Activated T-helper 1 cell treated with anti-CD3 and anti-CD28 coated beads, Interleukin-2, amount 50 U/mL, for 16 hours (primary cell): ENCODE measurements at regions not wholly inside any gene's neighbourhood (a gene's known extent, or its start where the extent isn't known, plus 50 kb on each side); places are given as distances from the start of the nearest gene placed in this dataset.
"Not testable (repeated sequence)": the region's sequence is repeated elsewhere in the genome, so short reads cannot be mapped to it uniquely, and the experiment has no call there.

ENCODE experiments used
- DNase-seq, 2 donors: peaks; one replicate each; pipeline ENCODE4 v3.0.0-alpha.2; 2020; ENCODE audit warnings: low read depth in 1 of 2, low spot score in 1 of 2

DNA sequence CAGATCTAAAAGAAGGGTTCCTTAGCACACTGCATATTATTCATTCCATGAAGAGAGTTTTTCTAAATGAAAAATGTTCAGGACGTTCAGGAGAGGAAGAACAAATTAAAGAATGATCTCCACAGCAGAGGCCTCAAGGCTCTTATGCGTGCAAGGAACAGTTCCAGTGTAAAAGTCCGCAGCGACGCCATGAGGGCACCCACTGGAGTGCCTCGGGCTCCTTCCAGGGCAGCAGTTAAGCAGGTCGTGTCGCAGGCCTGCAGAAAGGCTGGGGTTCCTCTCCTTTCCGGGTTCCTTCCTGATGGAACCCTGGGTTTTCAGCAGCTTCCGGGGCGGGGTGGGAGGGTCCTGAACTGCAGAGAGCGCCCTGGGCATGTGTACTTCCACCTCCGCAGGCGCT, 87.1 kb upstream of the SELENOP start:
- DNase-seq: no peak

DNA sequence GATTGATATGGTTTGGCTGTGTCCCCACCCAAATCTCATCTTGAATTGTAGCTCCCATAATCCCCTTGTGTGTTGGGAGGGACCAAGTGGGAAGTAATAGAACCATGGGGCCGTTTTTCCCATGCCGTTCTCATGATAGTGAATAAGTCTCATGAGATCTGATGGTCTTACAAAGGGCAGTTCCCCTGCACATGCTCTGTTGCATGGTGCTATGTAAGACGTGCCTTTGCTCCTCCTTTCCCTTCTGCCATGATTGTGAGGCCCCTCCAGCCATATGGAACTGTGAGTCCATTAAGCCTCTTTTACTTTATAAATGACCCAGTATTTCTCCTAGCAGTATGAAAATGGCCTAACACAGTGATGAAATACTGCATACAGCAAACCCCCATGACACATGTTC, 84.8 kb upstream of the SELENOP start:
- no peak for DNase-seq

DNA sequence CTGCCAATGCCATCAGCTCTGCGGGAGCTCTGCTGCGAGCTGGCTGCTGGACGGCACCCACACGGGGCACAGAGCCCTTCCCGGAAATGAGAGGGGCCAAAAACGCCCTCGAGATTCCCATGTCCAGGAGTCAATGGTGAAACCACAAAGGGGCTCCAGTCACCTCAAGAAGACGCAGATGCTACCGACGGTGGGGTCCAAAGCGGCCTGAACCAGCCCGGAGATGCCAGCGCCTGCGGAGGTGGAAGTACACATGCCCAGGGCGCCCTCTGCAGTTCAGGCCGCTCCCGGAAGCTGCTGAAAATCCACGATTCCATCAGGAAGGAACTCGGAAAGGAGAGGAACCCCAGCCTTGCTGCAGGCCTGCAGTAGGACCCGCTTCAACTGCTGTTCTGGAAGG, 82.4 kb upstream of the SELENOP start:
- DNase-seq: no peak

DNA sequence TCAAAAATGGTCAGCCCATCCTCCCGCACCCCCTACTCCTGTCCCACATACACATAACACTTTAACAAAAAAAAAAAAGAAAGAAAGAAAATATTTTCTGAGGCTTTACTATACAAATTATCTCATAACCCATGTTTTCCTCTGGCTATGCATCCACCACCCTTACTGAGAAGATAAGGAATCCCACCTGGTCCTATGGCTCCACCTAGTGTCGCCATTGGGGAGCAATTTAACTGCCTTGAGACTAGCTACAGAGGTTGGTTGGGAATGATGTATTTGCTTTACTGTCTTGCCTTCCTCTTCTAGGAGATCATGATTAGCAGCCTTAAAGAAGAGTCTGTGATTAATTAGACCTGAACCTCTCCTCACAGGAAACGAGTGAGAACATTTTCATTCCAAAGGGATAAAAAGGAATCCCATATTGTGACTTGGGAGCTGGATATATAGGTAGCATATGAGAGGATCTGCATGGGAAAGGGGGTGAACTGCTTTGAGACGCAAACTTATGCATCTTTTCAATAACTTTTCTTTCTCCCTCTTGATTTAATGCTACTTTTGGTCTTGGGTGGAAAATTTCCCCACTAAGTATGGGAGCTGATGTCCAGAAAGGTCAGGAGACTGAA, 77.7 kb upstream of the SELENOP start:
- DNase-seq: peak; percentile 25

DNA sequence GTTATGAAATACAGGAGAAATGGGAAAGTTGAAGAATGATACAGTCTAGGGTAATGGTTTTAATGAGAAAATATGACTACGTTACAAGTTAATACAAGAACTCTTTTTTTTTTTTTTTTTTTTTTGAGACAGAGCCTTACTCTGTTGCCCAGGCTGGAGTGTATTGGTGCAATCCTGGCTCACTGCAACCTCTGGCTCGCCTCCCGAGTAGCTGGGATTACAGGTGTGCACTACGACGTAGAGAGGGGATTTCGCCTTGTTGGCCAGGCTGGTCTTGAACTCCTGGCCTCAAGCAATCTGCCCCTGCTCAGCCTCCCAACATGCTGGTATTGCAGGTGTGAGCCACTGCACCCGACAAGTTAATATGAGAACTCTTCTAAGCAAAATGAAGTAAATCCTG, 77.1 kb upstream of the SELENOP start:
- no peak for DNase-seq

DNA sequence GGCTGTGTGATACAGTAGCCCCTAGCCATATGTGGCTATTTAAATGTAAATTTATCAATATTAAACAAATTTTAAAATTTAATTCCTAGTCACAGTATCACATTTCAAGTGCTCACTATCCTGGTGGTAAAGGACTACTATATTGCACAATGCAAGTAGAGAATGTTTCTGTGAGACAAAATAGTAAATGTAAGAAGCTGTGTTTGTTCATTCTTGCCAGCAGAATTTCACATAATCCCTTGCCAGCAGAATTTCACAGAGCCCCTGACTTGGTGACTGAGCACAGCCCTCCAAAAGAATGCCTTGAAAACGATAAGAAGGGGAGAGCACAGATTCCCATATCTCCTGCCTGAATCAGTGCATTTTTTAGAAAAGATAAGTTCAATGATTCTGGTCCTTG, 75.9 kb upstream of the SELENOP start:
- no peak for DNase-seq

DNA sequence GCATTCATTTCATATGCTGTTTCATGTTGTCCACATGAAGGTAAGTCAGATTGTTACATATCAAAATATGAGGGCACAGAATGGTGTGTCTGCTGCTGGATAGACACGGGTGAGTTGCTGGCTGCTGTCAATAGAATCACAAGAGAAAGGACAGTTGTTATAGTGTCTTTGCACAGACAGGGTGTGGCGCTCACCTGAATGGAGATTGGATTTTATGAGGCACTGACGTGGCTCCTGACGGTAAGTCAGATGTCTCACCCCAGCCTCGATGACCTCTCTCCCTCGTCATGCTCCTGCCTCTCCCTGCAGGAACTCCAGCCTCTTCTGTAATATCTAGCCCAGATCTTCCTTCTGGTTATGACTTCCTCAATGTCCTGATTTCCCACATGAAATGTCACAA, 75.4 kb upstream of the SELENOP start:
- DNase-seq: no peak

DNA sequence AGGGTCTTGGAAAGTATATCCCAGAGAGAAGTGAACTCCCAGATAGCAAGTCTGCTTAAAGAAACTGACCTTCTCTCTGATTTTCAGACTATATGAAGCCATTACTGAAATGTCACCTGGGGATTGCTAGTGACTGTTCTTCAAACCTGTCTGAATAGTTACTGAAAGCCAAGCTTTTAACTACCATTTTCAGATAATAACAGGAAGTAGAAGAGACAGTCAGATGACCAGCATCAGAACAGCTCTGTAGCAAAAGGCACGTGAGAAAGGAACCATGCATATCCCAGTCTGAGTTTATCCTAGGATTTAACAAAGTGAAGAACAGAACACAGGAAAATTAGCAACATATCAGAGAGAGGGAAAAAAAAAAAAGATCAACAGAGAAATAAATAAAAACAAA, 74.9 kb upstream of the SELENOP start:
- DNase-seq: no peak

DNA sequence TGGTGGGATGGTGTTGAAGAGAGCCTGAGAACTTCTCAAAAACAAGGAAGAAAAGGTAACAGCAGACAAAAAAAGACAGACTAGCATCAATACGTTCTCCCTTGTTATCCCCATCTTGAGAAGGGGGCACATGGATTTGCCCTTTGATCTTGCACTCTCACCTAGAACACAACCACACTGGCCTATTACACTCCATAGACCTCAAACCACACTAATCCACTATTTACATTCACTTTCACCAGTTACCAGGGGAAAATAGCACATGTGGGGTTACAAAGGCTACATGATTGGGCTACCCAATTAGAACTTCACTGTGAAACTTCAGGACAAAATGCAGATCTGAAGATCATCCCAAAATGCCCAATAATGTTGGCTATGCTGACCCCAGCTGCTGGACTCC, 72.6 kb upstream of the SELENOP start:
- no peak for DNase-seq

DNA sequence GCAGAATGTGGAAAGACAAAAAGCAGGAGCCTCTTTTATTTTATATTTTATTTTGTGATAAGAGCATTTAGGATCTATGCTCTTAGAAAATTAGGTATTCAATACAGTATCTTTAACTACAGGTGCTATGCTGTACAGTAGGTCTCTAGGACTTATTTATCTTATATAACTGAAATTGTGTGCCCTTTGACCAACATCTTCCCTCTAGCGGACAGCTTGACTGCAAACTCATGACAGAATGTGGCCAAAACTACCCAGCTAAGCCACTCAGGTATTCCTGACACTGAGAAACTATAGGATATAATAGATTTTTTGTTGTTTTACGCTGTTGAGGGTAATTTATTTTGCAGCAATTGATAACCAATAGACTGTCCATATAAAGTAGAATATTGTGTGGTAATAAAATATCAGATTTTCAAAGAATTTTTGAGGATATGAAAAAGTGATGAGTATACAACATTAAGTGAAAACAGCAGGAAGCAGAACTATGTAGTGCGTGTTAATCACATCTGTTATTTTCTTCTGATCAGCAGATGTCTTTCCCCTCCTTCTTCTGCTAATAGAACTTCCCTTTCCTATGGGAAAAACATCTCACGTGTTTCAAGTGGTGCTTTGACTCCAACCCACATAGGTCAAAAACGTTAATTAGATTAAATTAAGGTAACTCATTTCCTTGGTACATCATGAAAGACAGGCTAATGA, 69.9 kb upstream of the SELENOP start:
- no peak for DNase-seq

DNA sequence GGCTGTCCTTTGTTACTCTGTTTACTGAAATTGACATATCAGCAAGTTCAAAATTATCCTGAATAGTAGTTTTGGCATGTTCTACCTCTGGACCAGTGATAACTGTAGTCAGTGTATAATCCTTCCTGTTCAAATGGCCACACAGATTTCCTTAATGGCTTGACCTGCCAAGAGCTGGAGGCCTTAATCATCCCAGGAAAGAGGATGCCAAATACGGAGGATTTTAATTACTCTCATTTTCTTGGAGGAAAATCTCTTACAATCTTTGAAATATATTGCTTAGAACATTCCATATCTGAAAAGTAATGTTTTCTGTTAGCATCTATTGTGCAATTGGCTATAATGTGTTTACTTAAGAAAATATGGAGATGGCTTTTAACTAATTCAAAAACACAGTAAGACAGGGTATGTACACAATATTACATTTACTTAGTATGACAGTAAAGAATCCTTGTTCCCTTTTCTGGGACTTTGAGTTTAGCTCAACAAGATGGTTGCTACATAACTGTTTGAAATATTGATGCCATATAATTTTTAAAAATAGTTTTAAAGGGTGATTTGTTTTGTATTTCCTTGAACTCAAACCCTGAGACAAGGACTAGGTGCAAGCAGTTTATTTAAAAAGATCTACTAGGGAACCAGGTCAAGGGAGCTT, 68.9 kb upstream of the SELENOP start:
- DNase-seq: no peak

DNA sequence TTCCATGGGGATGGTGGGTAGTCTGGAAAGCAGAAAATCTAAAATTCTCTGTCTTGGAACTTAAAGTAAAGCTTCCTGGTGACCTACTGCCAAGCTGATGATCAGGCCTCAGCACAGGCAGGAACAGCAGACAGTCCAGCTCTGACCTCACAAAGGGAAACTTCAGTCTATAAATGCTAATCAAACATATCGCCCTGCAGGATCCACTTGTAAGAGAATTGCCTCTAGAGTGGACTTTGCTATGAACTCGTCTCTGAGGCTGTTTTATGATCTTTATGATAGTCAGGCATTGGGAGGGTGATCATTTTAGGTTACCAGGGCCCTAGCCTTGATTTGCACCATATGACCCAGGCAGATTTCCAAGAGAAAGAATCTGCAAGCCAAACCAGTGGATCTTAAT, 67.6 kb upstream of the SELENOP start:
- no peak for DNase-seq

DNA sequence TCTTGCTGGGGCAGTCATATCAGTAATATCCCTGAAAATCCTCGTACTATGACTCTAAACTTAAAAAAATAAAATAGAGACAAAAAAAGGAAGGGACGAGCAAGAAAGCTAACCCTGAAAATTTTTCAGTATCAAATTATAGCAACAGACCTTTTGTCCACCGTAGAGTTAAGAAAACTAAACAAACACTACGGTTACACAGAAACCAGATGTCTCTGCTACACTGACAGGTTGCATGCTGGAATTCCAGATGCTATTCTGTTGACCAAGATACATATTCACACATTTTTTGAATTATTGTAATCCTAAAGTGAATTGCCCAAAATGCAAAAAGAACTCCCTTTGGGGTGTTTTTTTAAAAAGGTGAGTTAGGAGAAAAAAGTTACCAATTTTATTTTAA, 66.9 kb upstream of the SELENOP start:
- no peak for DNase-seq

DNA sequence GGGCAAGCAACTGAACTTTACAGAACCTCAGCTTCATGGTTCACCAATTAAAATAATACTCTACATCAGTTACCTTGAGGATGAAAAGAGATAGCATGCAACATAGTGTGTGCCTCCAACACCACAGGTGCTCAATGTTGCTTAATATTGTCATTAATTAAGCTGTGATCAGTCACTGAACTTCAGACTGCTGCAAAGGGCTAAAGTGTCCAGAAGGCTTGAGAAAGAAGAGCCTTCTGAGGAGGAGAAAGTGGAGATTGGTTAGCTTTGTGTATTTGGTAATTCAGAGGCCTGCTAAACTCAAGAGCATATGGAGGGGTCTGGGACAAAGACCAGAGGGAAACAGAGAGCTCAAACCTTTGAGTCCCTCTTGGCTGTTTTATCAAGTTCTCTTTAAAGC, 66.3 kb upstream of the SELENOP start:
- no peak for DNase-seq

DNA sequence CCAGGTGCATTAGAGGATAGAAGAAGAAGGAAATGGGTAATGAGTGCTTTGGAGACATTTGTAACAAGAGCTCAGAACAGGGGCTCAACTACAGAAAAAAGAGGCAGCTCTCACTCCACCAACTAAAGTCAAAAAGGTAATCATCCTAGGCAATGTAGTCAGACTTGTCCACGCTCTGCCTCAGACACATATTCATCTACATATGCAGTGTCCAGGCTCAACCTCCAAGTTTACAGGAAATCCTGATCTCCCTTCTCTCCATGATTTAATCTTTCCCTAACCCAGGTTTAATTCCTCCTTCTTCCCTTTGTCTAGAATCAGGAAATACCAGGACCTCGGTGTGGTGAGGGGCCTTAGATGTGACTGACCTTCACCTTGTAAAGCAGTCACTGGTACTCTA, 65.7 kb upstream of the SELENOP start:
- no peak for DNase-seq

DNA sequence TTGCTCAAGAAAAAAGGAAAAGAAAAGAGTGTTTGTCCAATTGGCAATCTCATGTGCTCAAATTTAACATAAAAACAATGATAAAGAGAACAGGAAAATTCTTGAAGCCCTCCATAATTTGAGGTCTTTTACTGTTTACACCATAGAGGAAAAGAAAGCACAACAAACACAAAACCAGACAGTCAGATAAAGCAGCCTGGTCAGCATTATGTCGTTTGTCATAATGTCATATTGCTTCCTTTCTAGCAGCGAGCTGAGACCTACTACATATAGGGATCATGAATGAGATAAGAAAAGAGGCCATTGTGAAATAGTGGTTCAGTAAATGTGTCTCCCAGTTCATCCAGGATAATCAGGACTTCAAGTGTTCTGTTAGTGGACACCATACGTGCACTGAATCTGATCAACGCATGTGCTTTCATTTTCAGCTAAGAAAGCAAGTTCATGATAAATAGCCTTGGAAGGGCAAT, 64.7 kb upstream of the SELENOP start:
- DNase-seq: no peak

DNA sequence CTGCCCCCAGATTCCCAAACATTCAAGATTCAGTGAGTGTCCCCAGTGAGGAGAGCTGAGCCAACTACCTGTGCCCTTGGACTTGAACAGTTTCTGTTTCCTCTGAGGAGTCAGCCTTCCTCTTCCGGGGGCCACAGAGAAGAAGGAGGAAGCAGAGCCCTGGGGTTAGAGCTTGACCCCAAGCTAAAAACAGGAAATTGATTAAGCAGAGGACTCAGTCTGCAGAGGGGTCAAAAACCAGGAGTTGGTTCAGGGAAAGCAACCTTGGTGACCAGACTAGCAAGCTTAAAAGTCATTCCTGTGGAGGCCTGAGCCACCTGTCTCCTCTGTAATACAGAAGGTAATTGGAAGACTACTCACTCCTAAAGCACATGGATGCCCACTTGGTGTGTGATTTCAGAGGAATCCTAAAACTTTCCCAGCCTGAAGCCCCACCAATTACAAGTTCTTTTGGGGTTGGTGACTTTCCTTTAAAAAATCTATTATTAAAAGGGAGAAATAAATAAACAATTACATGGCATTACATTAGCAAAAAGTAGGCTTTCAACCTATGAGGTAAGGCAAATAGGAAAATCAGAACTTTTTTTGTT, 64.2 kb upstream of the SELENOP start:
- no peak for DNase-seq

DNA sequence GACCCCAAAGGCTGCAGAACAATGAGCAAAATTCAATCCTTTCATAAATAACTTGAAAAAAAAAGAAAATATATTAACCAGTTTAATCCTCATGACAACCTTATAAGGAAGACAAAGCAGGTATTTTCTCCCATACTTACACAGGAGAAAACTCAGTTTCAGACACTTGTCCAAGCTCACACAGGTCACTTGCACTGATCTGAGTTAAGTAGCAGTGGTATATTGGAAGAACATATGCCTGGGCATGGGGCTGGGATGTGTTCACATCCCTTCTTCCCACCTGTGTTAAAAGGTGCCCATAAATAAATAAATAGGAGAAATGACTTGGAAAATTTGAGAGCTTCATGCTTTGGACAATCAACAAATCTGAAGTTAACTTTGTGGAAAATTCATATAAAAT, 63.5 kb upstream of the SELENOP start:
- DNase-seq: no peak

DNA sequence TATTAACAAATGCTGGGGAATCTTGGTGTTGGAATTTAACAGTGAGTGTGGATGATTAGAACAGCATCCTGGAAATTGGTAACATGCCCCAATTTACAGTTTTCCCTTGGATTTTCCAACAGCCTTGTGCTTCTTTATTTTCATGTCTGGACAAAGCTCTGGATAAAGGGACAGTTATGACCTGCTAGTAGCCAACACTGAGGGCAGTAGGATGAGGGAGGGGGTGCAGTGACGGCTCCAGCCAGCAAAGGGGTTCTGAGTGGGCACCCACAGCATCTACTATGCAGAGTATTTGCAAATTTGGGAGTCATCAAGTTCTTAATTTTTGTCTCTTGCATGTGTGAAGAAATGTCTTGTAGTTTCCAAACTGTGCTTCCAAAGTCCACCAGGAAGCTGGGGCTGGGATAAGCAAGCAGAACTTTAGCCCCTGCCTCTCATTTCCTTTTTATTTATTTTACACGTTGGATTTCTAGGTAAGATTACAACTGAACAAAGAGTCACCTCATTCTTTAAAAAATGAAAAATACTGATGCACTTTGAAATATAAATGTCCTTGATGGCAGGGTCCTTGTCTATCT, 63.0 kb upstream of the SELENOP start:
- DNase-seq: no peak

DNA sequence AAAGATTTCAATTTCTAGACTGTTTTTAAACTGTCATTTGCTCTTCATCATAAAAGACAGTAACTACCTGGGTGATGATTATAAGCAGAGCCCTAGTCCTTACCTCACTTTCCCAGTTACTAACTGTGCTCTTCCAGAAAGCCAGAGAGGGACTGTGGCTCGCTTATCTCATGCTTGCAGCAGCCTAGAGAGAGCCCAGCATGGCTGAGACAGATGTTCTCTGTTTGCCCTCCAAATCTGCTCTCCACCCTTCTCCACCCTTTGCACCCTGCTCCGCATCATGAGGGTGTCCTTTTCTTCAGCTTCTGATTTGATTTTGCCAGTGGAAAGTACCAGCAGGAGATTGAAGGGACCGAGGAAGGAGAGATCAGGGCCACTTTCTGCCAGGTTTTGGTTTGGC, 61.2 kb upstream of the SELENOP start:
- DNase-seq: no peak

DNA sequence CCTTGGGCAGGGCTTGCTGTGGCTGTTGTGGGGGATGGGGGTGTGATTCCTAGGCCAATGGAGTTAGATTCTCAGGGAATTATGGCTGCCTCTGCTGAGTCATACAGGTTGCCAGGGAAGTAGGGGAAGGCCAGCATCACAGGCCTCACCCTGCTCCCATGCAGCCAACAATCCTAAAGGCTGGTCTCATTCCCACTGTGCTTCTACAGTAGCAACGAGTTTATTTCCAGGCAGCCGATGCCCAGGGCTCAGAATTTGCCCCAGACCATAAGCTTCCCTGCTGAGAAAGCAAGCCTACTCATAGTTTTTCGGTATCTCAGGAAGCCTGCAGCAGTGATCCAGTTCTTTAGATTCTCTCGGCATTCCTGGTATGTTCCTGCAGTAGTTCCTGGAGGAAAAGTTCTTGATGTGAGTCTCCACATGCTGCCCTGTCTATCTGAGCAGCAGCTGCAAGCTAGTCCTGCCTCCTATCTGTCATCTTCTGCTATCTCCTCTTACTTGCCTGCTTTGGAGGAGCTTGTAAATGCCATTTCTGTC, 59.3 kb upstream of the SELENOP start:
- no peak for DNase-seq

DNA sequence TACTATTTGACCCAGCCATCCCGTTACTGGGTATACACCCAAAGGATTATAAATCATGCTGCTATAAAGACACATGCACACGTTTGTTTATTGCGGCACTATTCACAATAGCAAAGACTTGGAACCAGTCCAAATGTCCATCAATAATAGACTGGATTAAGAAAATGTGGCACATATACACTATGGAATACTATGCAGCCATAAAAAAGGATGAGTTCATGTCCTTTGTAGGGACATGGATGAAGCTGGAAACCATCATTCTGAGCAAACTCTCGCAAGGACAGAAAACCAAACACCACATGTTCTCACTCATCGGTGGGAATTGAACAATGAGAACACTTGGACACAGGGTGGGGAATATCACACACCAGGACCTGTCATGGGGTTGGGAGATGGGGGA, 56.7 kb upstream of the SELENOP start:
- not testable (repeated sequence) for DNase-seq
